AML-193 (cell line): ENCODE measurements at regions not wholly inside any gene's neighbourhood (a gene's known extent, or its start where the extent isn't known, plus 50 kb on each side); places are given as distances from the start of the nearest gene placed in this dataset.
A peak's percentile ranks its signal among the peaks of the same experiment; 100 is the strongest.

Experiments
- DNase-seq, 2 experiments: peaks; one replicate each; lab custom pipeline; 2025; lab: John Stamatoyannopoulos, UW

GRCh38 chr3:18774319-18775088 is 349.4 kb upstream of the SATB1 start:
- no peak for DNase-seq

- no peak for DNase-seq
These were observed 347.7 kb upstream of the SATB1 start for GRCh38 chr3:18772699-18773305.

- no peak for DNase-seq
These were observed 346.8 kb upstream of the SATB1 start for GRCh38 chr3:18771931-18772330.

- no peak for DNase-seq
These were observed 345.7 kb upstream of the SATB1 start for GRCh38 chr3:18770800-18771199.

GRCh38 chr3:18767756-18768303 is 342.7 kb upstream of the SATB1 start:
- DNase-seq, result no peak

- no peak for DNase-seq
These were observed 341.8 kb upstream of the SATB1 start for GRCh38 chr3:18766974-18767373.

GRCh38 chr3:18765662-18766061 is 340.5 kb upstream of the SATB1 start:
- no peak for DNase-seq

GRCh38 chr3:18765161-18765560 is 340.0 kb upstream of the SATB1 start:
- no peak for DNase-seq

GRCh38 chr3:18761530-18761929 is 336.4 kb upstream of the SATB1 start:
- DNase-seq, result no peak

- peak; percentile 68 to 76 for DNase-seq
These were observed 333.0 kb upstream of the SATB1 start for GRCh38 chr3:18758047-18758704.

- no peak for DNase-seq
These were observed 332.3 kb upstream of the SATB1 start for GRCh38 chr3:18757476-18757875.

- DNase-seq, result no peak
These were observed 327.3 kb upstream of the SATB1 start for GRCh38 chr3:18752273-18752934.

- no peak for DNase-seq
These were observed 326.4 kb upstream of the SATB1 start for GRCh38 chr3:18751514-18751913.

GRCh38 chr3:18747383-18747782 is 322.2 kb upstream of the SATB1 start:
- no peak for DNase-seq

- DNase-seq, result peak; percentile 73
These were observed 320.3 kb upstream of the SATB1 start for GRCh38 chr3:18745472-18745871.

- DNase-seq, result no peak
These were observed 319.3 kb upstream of the SATB1 start for GRCh38 chr3:18744472-18744871.

- no peak for DNase-seq
These were observed 318.6 kb upstream of the SATB1 start for GRCh38 chr3:18743761-18744160.

GRCh38 chr3:18740631-18741583 is 315.8 kb upstream of the SATB1 start:
- DNase-seq, result peak; percentile 42 to 62

GRCh38 chr3:18739099-18739433 is 313.9 kb upstream of the SATB1 start:
- DNase-seq, result peak; percentile 20 to 24

- DNase-seq, result no peak
These were observed 313.4 kb upstream of the SATB1 start for GRCh38 chr3:18738393-18739098.

GRCh38 chr3:18735005-18735404 is 309.9 kb upstream of the SATB1 start:
- DNase-seq, result no peak
